ENCODE measurements at regions not wholly inside any gene's neighbourhood (a gene's known extent, or its start where the extent isn't known, plus 50 kb on each side); places are given as distances from the start of the nearest gene placed in this dataset.

DNA sequence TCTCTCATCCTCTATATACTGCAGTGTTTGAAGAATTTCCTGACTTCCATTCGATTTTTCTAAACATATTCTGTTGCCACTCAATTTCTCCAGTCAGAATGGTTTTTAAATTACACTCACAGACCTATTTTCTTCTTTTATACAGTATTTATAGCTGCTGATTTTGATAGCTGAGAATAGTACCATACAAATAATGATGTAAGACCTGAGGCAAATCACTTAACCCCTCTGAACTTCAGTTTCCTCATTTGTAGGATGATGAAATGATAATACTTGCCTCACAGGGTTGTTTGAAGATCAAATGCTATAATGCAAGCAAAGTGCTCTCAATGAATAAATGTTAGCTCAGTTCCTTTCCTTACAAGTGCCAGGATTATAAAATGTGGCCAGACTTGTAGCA is 241.8 kb downstream of the CPS1 start:
- TF ChIP-seq TFCP2L1 (CRISPR knock-in tag; IDR thresholded peaks at IDR 0.05) (no peak), MAX (IDR thresholded peaks at IDR 0.05) (no peak), RAD21 (conservative IDR thresholded peaks at IDR 0.05 in 1 of 2, IDR thresholded peaks at IDR 0.05 in 1 of 2) (no peak), SREBF2 (IDR thresholded peaks at IDR 0.05) (no peak), CTCF (IDR thresholded peaks at IDR 0.05) (no peak), FOXS1 (CRISPR knock-in tag; IDR thresholded peaks at IDR 0.05) (no peak)

Measured in A549 (cell line).